ENCODE measurements at regions not wholly inside any gene's neighbourhood (a gene's known extent, or its start where the extent isn't known, plus 50 kb on each side); places are given as distances from the start of the nearest gene placed in this dataset.

DNA sequence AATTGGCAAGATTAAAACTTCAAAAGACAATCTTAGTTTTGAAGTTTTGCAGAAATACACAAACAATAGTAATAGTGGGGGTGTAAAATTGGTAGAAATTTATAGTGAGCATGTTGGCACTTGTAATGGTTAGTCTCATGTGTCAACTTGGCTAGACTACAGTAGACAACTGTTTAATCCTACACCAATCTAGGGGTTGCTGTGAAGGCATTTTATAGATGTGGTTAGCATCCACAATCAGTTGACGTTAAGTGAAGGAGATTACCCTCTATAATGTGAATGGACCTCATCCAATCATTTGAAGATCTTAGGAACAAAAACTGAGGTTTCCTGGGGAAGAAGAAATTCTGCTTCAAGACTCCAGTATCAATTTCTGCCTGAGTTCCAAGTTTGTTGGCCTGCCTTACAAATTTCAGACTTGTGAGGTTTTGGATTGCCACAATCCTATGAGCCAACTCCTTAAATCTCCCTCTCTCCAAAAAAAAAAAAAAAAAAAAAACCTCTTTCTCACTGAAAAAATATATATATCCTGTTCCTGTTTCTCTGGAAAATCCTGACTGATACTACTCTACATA is 531.6 kb upstream of the IGFBP3 start:
- Histone ChIP-seq H3K4me2 (no peak overlapping the region), H3K9me2 (ENCODE audit: insufficient read depth) (peaks cover 23% of the 10 kb centered on the region; the same call in 1 of the 2 replicates), H3K79me2 (replicated peaks; ENCODE audit: insufficient read depth) (no peaks in the 10 kb centered on the region), H3K36me3 (ENCODE audit: insufficient read depth) (no peaks in the 10 kb centered on the region), H4K20me1 (replicated peaks; ENCODE audit: insufficient read depth) (no peaks in the 10 kb centered on the region), H3F3A (replicated peaks; ENCODE audit: low read depth) (no peaks in the 10 kb centered on the region), H3K4me1 (ENCODE audit: insufficient read depth) (no peaks in the 10 kb centered on the region), H3K27me3 (ENCODE audit: insufficient read depth) (no peaks in the 10 kb centered on the region), H2AFZ (no peak overlapping the region), H3K27ac (ENCODE audit: low read depth) (no peak overlapping the region), H3K4me3 (no peak overlapping the region)
- peaks cover 39% of the 10 kb centered on the region for H3K9me3 Mint-ChIP-seq
- peaks cover 3% of the 10 kb centered on the region; the same call in 1 of the 3 replicates for H3K36me3 Mint-ChIP-seq (ENCODE audit: low read depth)
- H3K4me1 Mint-ChIP-seq = no peaks in the 10 kb centered on the region; the same call in 2 of the 3 replicates
- no peak overlapping the region for H3K4me3 Mint-ChIP-seq
- TF ChIP-seq ZNF331 (CRISPR knock-in tag; IDR thresholded peaks at IDR 0.05; ENCODE audit: low read depth) (no peak), EZH2phosphoT487 (IDR thresholded peaks at IDR 0.05; ENCODE audit: unreplicated experiment) (no peak), NANOG (IDR thresholded peaks at IDR 0.05; ENCODE audit: borderline replicate concordance) (no peak)
- TF ChIP-seq, protein P1, sequence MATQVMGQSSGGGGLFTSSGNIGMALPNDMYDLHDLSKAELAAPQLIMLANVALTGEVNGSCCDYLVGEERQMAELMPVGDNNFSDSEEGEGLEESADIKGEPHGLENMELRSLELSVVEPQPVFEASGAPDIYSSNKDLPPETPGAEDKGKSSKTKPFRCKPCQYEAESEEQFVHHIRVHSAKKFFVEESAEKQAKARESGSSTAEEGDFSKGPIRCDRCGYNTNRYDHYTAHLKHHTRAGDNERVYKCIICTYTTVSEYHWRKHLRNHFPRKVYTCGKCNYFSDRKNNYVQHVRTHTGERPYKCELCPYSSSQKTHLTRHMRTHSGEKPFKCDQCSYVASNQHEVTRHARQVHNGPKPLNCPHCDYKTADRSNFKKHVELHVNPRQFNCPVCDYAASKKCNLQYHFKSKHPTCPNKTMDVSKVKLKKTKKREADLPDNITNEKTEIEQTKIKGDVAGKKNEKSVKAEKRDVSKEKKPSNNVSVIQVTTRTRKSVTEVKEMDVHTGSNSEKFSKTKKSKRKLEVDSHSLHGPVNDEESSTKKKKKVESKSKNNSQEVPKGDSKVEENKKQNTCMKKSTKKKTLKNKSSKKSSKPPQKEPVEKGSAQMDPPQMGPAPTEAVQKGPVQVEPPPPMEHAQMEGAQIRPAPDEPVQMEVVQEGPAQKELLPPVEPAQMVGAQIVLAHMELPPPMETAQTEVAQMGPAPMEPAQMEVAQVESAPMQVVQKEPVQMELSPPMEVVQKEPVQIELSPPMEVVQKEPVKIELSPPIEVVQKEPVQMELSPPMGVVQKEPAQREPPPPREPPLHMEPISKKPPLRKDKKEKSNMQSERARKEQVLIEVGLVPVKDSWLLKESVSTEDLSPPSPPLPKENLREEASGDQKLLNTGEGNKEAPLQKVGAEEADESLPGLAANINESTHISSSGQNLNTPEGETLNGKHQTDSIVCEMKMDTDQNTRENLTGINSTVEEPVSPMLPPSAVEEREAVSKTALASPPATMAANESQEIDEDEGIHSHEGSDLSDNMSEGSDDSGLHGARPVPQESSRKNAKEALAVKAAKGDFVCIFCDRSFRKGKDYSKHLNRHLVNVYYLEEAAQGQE (IDR thresholded peaks at IDR 0.05; ENCODE audit: unreplicated experiment) = no peak
- TF ChIP-seq, protein P2, sequence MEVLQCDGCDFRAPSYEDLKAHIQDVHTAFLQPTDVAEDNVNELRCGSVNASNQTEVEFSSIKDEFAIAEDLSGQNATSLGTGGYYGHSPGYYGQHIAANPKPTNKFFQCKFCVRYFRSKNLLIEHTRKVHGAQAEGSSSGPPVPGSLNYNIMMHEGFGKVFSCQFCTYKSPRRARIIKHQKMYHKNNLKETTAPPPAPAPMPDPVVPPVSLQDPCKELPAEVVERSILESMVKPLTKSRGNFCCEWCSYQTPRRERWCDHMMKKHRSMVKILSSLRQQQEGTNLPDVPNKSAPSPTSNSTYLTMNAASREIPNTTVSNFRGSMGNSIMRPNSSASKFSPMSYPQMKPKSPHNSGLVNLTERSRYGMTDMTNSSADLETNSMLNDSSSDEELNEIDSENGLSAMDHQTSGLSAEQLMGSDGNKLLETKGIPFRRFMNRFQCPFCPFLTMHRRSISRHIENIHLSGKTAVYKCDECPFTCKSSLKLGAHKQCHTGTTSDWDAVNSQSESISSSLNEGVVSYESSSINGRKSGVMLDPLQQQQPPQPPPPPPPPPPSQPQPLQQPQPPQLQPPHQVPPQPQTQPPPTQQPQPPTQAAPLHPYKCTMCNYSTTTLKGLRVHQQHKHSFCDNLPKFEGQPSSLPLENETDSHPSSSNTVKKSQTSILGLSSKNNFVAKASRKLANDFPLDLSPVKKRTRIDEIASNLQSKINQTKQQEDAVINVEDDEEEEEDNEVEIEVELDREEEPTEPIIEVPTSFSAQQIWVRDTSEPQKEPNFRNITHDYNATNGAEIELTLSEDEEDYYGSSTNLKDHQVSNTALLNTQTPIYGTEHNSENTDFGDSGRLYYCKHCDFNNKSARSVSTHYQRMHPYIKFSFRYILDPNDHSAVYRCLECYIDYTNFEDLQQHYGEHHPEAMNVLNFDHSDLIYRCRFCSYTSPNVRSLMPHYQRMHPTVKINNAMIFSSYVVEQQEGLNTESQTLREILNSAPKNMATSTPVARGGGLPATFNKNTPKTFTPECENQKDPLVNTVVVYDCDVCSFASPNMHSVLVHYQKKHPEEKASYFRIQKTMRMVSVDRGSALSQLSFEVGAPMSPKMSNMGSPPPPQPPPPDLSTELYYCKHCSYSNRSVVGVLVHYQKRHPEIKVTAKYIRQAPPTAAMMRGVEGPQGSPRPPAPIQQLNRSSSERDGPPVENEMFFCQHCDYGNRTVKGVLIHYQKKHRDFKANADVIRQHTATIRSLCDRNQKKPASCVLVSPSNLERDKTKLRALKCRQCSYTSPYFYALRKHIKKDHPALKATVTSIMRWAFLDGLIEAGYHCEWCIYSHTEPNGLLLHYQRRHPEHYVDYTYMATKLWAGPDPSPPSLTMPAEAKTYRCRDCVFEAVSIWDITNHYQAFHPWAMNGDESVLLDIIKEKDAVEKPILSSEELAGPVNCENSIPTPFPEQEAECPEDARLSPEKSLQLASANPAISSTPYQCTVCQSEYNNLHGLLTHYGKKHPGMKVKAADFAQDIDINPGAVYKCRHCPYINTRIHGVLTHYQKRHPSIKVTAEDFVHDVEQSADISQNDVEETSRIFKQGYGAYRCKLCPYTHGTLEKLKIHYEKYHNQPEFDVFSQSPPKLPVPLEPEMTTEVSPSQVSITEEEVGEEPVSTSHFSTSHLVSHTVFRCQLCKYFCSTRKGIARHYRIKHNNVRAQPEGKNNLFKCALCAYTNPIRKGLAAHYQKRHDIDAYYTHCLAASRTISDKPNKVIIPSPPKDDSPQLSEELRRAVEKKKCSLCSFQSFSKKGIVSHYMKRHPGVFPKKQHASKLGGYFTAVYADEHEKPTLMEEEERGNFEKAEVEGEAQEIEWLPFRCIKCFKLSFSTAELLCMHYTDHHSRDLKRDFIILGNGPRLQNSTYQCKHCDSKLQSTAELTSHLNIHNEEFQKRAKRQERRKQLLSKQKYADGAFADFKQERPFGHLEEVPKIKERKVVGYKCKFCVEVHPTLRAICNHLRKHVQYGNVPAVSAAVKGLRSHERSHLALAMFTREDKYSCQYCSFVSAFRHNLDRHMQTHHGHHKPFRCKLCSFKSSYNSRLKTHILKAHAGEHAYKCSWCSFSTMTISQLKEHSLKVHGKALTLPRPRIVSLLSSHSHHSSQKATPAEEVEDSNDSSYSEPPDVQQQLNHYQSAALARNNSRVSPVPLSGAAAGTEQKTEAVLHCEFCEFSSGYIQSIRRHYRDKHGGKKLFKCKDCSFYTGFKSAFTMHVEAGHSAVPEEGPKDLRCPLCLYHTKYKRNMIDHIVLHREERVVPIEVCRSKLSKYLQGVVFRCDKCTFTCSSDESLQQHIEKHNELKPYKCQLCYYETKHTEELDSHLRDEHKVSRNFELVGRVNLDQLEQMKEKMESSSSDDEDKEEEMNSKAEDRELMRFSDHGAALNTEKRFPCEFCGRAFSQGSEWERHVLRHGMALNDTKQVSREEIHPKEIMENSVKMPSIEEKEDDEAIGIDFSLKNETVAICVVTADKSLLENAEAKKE (CRISPR knock-in tag; IDR thresholded peaks at IDR 0.05) = no peak
- peaks cover 2% of the 10 kb centered on the region for H3K27me3 Mint-ChIP-seq (ENCODE audit: insufficient read depth, low read depth, poor library complexity)
- no peak overlapping the region for H3K27ac Mint-ChIP-seq
- DNase-seq (ENCODE audit: low spot score) (no peak), ATAC-seq (no peak)
